HCT116 (cell line): ENCODE measurements at regions not wholly inside any gene's neighbourhood (a gene's known extent, or its start where the extent isn't known, plus 50 kb on each side); places are given as distances from the start of the nearest gene placed in this dataset.

ENCODE experiments used
- ATAC-seq: fragments of 200-7000 bp; cut with Tn5 transposase; 2 replicates; pipeline ENCODE4 v1.9.1; 2020; ENCODE audit warnings: mild to moderate bottlenecking, moderate library complexity
- BruUV-seq: library from RNA; stranded (reverse); fragments of 400-500 nt; replicated peaks from 2 replicates; lab custom pipeline; 2021; lab: Mats Ljungman, UMichigan
- CTCF ChIA-PET: fragments of 300-600 bp; sonication (Branson Sonifier 250); formaldehyde crosslinking; loops from one replicate; lab custom pipeline; 2021; ENCODE audit warnings: antibody characterized with exemption; lab: Charles Lee
- POLR2A ChIA-PET: fragments of 300-600, 350-600 bp; sonication (Branson Sonifier 250); formaldehyde crosslinking; loops from one replicate; lab custom pipeline; 2021; ENCODE audit warnings: antibody characterized with exemption; lab: Charles Lee
- RAD21 ChIA-PET, 2 experiments: fragments of 300-600 bp; sonication (Branson Sonifier 250); formaldehyde crosslinking; loops; one replicate each; lab custom pipeline; 2023; ENCODE audit warnings: low total read pairs in 2 of 2; ENCODE audit not compliant: uncharacterized antibody in 2 of 2, unreplicated experiment in 2 of 2, low non-redundant PET in 1 of 2; lab: Charles Lee
- DNase-seq: peaks from one replicate; pipeline ENCODE4 v3.0.0-alpha.2; 2010; ENCODE audit warnings: low read depth, low spot score
- H2AFZ ChIP-seq: fragments of 200-600 bp; shearing (Covaris generic), sonication (generic); 2 replicates; pipeline ENCODE4 v1.6.1; 2017; ENCODE audit warnings: low read depth, mixed run types, mixed read lengths, antibody characterized with exemption, low read length; ENCODE audit not compliant: poor library complexity, severe bottlenecking
- H3K27ac ChIP-seq: 2 replicates; pipeline ENCODE4 v1.5.1; 2012; ENCODE audit warnings: low read depth, low read length
- H3K27me3 ChIP-seq: fragments of 200-600 bp; sonication (generic); 2 replicates; pipeline ENCODE4 v1.6.1; 2016; ENCODE audit warnings: mixed run types, low read length, mixed read lengths; ENCODE audit not compliant: insufficient read depth
- H3K36me3 ChIP-seq, 2 experiments: fragments of 200-500 bp in 1 of 2; fragments of 200-600 bp in 1 of 2; sonication (Bioruptor generic) in 1 of 2; sonication (generic) in 1 of 2; 2 replicates each; pipeline versions ENCODE4 v1.5.1 to v1.6.1; 2014 to 2016; ENCODE audit warnings: low read length in 2 of 2, inconsistent platforms in 1 of 2, mixed read lengths in 1 of 2, mixed run types in 1 of 2; ENCODE audit not compliant: insufficient read depth in 2 of 2, control insufficient read depth in 1 of 2
- H3K4me1 ChIP-seq, 2 experiments: fragments of 200-600 bp in 1 of 2; sonication (generic) in 1 of 2; 2 replicates each; pipeline versions ENCODE4 v1.5.1 to v1.6.1; 2012 to 2017; ENCODE audit warnings: low read length in 2 of 2, inconsistent platforms in 1 of 2, mild to moderate bottlenecking in 1 of 2, mixed read lengths in 1 of 2, mixed run types in 1 of 2, moderate library complexity in 1 of 2; ENCODE audit not compliant: insufficient read depth in 2 of 2, control insufficient read depth in 1 of 2
- H3K4me2 ChIP-seq: fragments of 200-600 bp; sonication (generic); 2 replicates; pipeline ENCODE4 v1.6.1; 2017; ENCODE audit warnings: mixed run types, low read length, mixed read lengths
- H3K4me3 ChIP-seq, 2 experiments: fragments of 200-600 bp in 1 of 2; sonication (generic) in 1 of 2; replicated peaks in 1 of 2; 2 replicates each; pipeline ENCODE4 v1.5.1; 2011 to 2016; ENCODE audit warnings: low read length in 2 of 2, control low read depth in 1 of 2, low read depth in 1 of 2, mild to moderate bottlenecking in 1 of 2, mixed read lengths in 1 of 2, mixed run types in 1 of 2
- H3K79me2 ChIP-seq: fragments of 200-600 bp; sonication (generic); 2 replicates; pipeline ENCODE4 v1.6.1; 2017; ENCODE audit warnings: mild to moderate bottlenecking, mixed run types, low read length, moderate library complexity, mixed read lengths; ENCODE audit not compliant: insufficient read depth
- H3K9ac ChIP-seq: fragments of 200-600 bp; sonication (generic); 2 replicates; pipeline ENCODE4 v1.6.1; 2016; ENCODE audit warnings: low read length, mixed read lengths
- H3K9me2 ChIP-seq: fragments of 200-600 bp; sonication (generic), shearing (Covaris generic); 2 replicates; pipeline ENCODE4 v1.6.1; 2017; ENCODE audit warnings: mixed run types, mild to moderate bottlenecking, moderate library complexity; ENCODE audit not compliant: insufficient read depth
- H3K9me3 ChIP-seq, 2 experiments: fragments of 200-500 bp in 1 of 2; fragments of 200-600 bp in 1 of 2; sonication (Bioruptor generic) in 1 of 2; sonication (generic) in 1 of 2; 2 replicates each; pipeline ENCODE4 v1.6.1; 2014 to 2017; ENCODE audit warnings: low read length in 2 of 2, mixed read lengths in 2 of 2, inconsistent platforms in 1 of 2, low read depth in 1 of 2, mild to moderate bottlenecking in 1 of 2, mixed run types in 1 of 2, moderate library complexity in 1 of 2; ENCODE audit not compliant: control insufficient read depth in 1 of 2, insufficient read depth in 1 of 2
- H4K20me1 ChIP-seq: fragments of 200-600 bp; sonication (generic), shearing (Covaris generic); 2 replicates; pipeline ENCODE4 v1.6.1; 2017; ENCODE audit warnings: mixed run types, mild to moderate bottlenecking, moderate library complexity; ENCODE audit not compliant: insufficient read depth
- EGR1 ChIP-seq: IDR thresholded peaks from 2 replicates; pipeline ENCODE4 v1.6.1; 2012; ENCODE audit warnings: low read depth
- ELF1 ChIP-seq: IDR thresholded peaks from 2 replicates; pipeline ENCODE4 v1.6.1; 2012; ENCODE audit warnings: low read depth, borderline replicate concordance
- EZH2phosphoT487 ChIP-seq: fragments of 200-600 bp; IDR thresholded peaks from 2 replicates; pipeline ENCODE4 v1.6.1; 2018; ENCODE audit warnings: antibody characterized with exemption, borderline replicate concordance
- JUND ChIP-seq: IDR thresholded peaks from 2 replicates; pipeline ENCODE4 v1.6.1; 2012
- POLR2A ChIP-seq: IDR thresholded peaks from 2 replicates; pipeline ENCODE4 v1.7.0; 2011; ENCODE audit warnings: borderline replicate concordance; ENCODE audit not compliant: insufficient read depth, insufficient read length; ENCODE audit errors: extremely low read depth
- POLR2AphosphoS5 ChIP-seq: IDR thresholded peaks from 2 replicates; pipeline ENCODE4 v1.6.1; 2011; ENCODE audit warnings: mild to moderate bottlenecking, low read depth, low read length, moderate library complexity
- RAD21 ChIP-seq: IDR thresholded peaks from 2 replicates; pipeline ENCODE4 v1.6.1; 2012; ENCODE audit warnings: low read depth, mild to moderate bottlenecking
- SP1 ChIP-seq: IDR thresholded peaks from 2 replicates; pipeline ENCODE4 v1.6.1; 2012; ENCODE audit warnings: low read depth
- SRF ChIP-seq: IDR thresholded peaks from 2 replicates; pipeline ENCODE4 v1.6.1; 2012; ENCODE audit warnings: low read depth
- TCF7L2 ChIP-seq: IDR thresholded peaks from 2 replicates; pipeline ENCODE4 v1.7.0; 2011; ENCODE audit warnings: borderline replicate concordance, inconsistent platforms; ENCODE audit not compliant: insufficient read depth, insufficient read length; ENCODE audit errors: extremely low read depth
- YY1 ChIP-seq: IDR thresholded peaks from 2 replicates; pipeline ENCODE4 v1.6.1; 2011; ENCODE audit warnings: low read length, low read depth, moderate library complexity, mild to moderate bottlenecking; ENCODE audit not compliant: insufficient replicate concordance; ENCODE audit errors: extremely low read depth
- ZFX ChIP-seq: fragments of 450-650 bp; IDR thresholded peaks from 2 replicates; pipeline ENCODE4 v1.6.1; 2017
- ZNF274 ChIP-seq: fragments of 200-500 bp; sonication (Bioruptor generic); IDR thresholded peaks from 2 replicates; pipeline ENCODE4 v1.6.1; 2014; ENCODE audit warnings: mild to moderate bottlenecking, low read depth, low read length, inconsistent platforms
- intact Hi-C: fragments of 100-400 bp; cut with micrococcal nuclease; formaldehyde crosslinking; loops from 2 replicates; pipeline ENCODE4 v1.10.0; 2022
- TF ChIP-seq, protein P1 (sequence below): IDR thresholded peaks from 2 replicates; pipeline ENCODE4 v1.6.1; 2012

GRCh38 chr22:27181537-27181936, 524.1 kb downstream of the MIAT start:
- H2AFZ ChIP-seq, result no peak overlapping the region
- peaks cover 6% of the 10 kb centered on the region for H3K27me3 ChIP-seq
- H3K79me2 ChIP-seq, result no peaks in the 10 kb centered on the region
- ChIA-PET POLR2A (no interaction called here), RAD21 (no interaction called here), CTCF (no interaction called here)
- H3K4me1 ChIP-seq, result no peaks in the 10 kb centered on the region
- ATAC-seq, result no peak
- H3K4me3 ChIP-seq, result no peak overlapping the region
- no TSS peak for BruUV-seq
- H3K4me2 ChIP-seq, result no peak overlapping the region
- no peaks in the 10 kb centered on the region for H3K9me2 ChIP-seq
- TF ChIP-seq POLR2AphosphoS5 (no peak), YY1 (no peak), RAD21 (no peak), JUND (no peak), ZNF274 (no peak), POLR2A (no peak), SRF (no peak), EGR1 (no peak), ELF1 (no peak)
- TF ChIP-seq, protein P1, sequence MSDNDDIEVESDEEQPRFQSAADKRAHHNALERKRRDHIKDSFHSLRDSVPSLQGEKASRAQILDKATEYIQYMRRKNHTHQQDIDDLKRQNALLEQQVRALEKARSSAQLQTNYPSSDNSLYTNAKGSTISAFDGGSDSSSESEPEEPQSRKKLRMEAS, result no peak
- no peak for DNase-seq
- H4K20me1 ChIP-seq, result no peaks in the 10 kb centered on the region
- no peak overlapping the region for H3K9ac ChIP-seq
- intact Hi-C loops, result no loop called here
- no peaks in the 10 kb centered on the region for H3K36me3 ChIP-seq
- no peak overlapping the region for H3K27ac ChIP-seq
- no peaks in the 10 kb centered on the region for H3K9me3 ChIP-seq

DNA sequence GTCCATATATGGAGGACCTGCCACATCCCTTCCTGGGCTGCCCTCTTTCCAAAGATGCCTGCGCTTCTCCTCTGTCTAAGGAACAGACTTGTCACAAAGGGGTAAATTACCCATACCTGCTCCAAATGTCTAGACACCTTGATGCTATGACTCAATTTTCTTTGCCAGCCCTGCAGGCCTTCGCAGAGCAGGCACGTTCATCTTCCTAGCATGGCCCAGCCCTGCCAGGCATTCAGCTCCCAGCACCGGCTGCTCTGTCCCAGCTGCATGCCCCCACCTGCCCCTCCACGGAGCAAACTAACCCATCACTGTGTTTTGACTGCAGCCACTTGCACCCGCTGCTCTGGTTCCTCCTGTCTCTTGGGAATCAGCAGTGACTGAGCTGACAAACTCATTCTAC, 526.1 kb downstream of the MIAT start:
- intact Hi-C loops, result no loop called here
- Histone ChIP-seq H2AFZ (no peak overlapping the region), H3K9me2 (no peaks in the 10 kb centered on the region), H3K27me3 (peaks cover 3% of the 10 kb centered on the region; the same call in 1 of the 2 replicates), H3K36me3 (no peaks in the 10 kb centered on the region), H3K9ac (no peak overlapping the region), H3K4me3 (no peak overlapping the region), H3K27ac (no peak overlapping the region), H4K20me1 (no peaks in the 10 kb centered on the region), H3K9me3 (no peaks in the 10 kb centered on the region), H3K4me1 (no peaks in the 10 kb centered on the region), H3K79me2 (no peaks in the 10 kb centered on the region), H3K4me2 (no peak overlapping the region)
- ChIA-PET RAD21 (no interaction called here), CTCF (no interaction called here), POLR2A (no interaction called here)
- TF ChIP-seq TCF7L2 (no peak), SP1 (no peak), YY1 (no peak), ELF1 (no peak), EZH2phosphoT487 (no peak), ZFX (no peak)
- DNase-seq, result no peak
- no peak for ATAC-seq
- no TSS peak for BruUV-seq
